ENCODE measurements at regions not wholly inside any gene's neighbourhood (a gene's known extent, or its start where the extent isn't known, plus 50 kb on each side); places are given as distances from the start of the nearest gene placed in this dataset.

GRCh38 chr3:110062716-110063115, 725.4 kb upstream of the DPPA4 start:
- Histone ChIP-seq H3K27me3 (replicated peaks in 1 of 2; ENCODE audit: control insufficient read depth in 2 of 2, extremely low read depth in 1 of 2, insufficient read depth in 2 of 2, low read length in 1 of 2) (no peaks in the 10 kb centered on the region), H3K9me3 (no peaks in the 10 kb centered on the region), H3K36me3 (ENCODE audit: control insufficient read depth in 2 of 2, extremely low read depth in 1 of 2, insufficient read depth in 1 of 2, low read length in 1 of 2) (no peaks in the 10 kb centered on the region), H3K4me1 (ENCODE audit: control insufficient read depth in 1 of 2, extremely low read depth in 1 of 2, insufficient read depth in 2 of 2, low read length in 2 of 2) (no peaks in the 10 kb centered on the region), H3K27ac (ENCODE audit: low read length) (no peak overlapping the region), H3K4me3 (ENCODE audit: control insufficient read depth in 1 of 2, extremely low read depth in 1 of 2, low read length in 1 of 2) (no peak overlapping the region)
- Mint-ChIP-seq H3K36me3 (no peaks in the 10 kb centered on the region), H3K27ac (no peak overlapping the region), H3K4me3 (no peak overlapping the region), H3K27me3 (no peaks in the 10 kb centered on the region), H3K4me1 (no peaks in the 10 kb centered on the region), H3K9me3 (no peaks in the 10 kb centered on the region)
- ChIA-PET POLR2A (no interaction called here), CTCF (no interaction called here)
- no peak for DNase-seq
- ATAC-seq (replicated peaks in 1 of 4) = no peak

GRCh38 chr3:110063178-110063577, 725.8 kb upstream of the DPPA4 start:
- Mint-ChIP-seq H3K27ac (no peak overlapping the region), H3K27me3 (no peaks in the 10 kb centered on the region), H3K36me3 (no peaks in the 10 kb centered on the region), H3K4me3 (no peak overlapping the region), H3K4me1 (no peaks in the 10 kb centered on the region), H3K9me3 (no peaks in the 10 kb centered on the region)
- ChIA-PET POLR2A (no interaction called here), CTCF (no interaction called here)
- H3K27ac ChIP-seq (ENCODE audit: low read length) = no peak overlapping the region
- no peak overlapping the region for H3K4me3 ChIP-seq (ENCODE audit: control insufficient read depth in 1 of 2, extremely low read depth in 1 of 2, low read length in 1 of 2)
- no peaks in the 10 kb centered on the region for H3K4me1 ChIP-seq (ENCODE audit: control insufficient read depth in 1 of 2, extremely low read depth in 1 of 2, insufficient read depth in 2 of 2, low read length in 2 of 2)
- WGBS (ENCODE audit: insufficient coverage) = no CpG with 5 or more reads among the region's 1 CpG
- H3K27me3 ChIP-seq (replicated peaks in 1 of 2; ENCODE audit: control insufficient read depth in 2 of 2, extremely low read depth in 1 of 2, insufficient read depth in 2 of 2, low read length in 1 of 2) = no peaks in the 10 kb centered on the region
- H3K36me3 ChIP-seq (ENCODE audit: control insufficient read depth in 2 of 2, extremely low read depth in 1 of 2, insufficient read depth in 1 of 2, low read length in 1 of 2) = no peaks in the 10 kb centered on the region
- H3K9me3 ChIP-seq = no peaks in the 10 kb centered on the region
- DNase-seq = no peak
- no peak for ATAC-seq (replicated peaks in 1 of 4)

- no CpG with 5 or more reads among the region's 3 CpGs for WGBS (ENCODE audit: insufficient coverage)
- ChIA-PET POLR2A (no interaction called here), CTCF (no interaction called here)
- Histone ChIP-seq H3K27ac (ENCODE audit: low read length) (no peak overlapping the region), H3K4me1 (ENCODE audit: control insufficient read depth in 1 of 2, extremely low read depth in 1 of 2, insufficient read depth in 2 of 2, low read length in 2 of 2) (no peaks in the 10 kb centered on the region), H3K9me3 (no peaks in the 10 kb centered on the region), H3K27me3 (replicated peaks in 1 of 2; ENCODE audit: control insufficient read depth in 2 of 2, extremely low read depth in 1 of 2, insufficient read depth in 2 of 2, low read length in 1 of 2) (no peaks in the 10 kb centered on the region), H3K4me3 (ENCODE audit: control insufficient read depth in 1 of 2, extremely low read depth in 1 of 2, low read length in 1 of 2) (no peak overlapping the region), H3K36me3 (ENCODE audit: control insufficient read depth in 2 of 2, extremely low read depth in 1 of 2, insufficient read depth in 1 of 2, low read length in 1 of 2) (no peaks in the 10 kb centered on the region)
- Mint-ChIP-seq H3K9me3 (no peaks in the 10 kb centered on the region), H3K27me3 (no peaks in the 10 kb centered on the region), H3K4me1 (no peaks in the 10 kb centered on the region), H3K4me3 (no peak overlapping the region), H3K27ac (no peak overlapping the region), H3K36me3 (no peaks in the 10 kb centered on the region)
- DNase-seq (no peak), ATAC-seq (replicated peaks in 1 of 4) (no peak)
These were observed 728.9 kb upstream of the DPPA4 start for GRCh38 chr3:110066206-110066605.

- peaks cover 6% of the 10 kb centered on the region for H3K36me3 Mint-ChIP-seq
- ATAC-seq (replicated peaks in 1 of 4) = no peak
- WGBS (ENCODE audit: insufficient coverage) = no CpG with 5 or more reads among the region's 1 CpG
- H3K4me1 Mint-ChIP-seq = no peaks in the 10 kb centered on the region
- POLR2A ChIA-PET = no interaction called here
- CTCF ChIA-PET = no interaction called here
- H3K27me3 Mint-ChIP-seq = no peaks in the 10 kb centered on the region
- no peaks in the 10 kb centered on the region for H3K9me3 ChIP-seq
- no peak overlapping the region for H3K27ac ChIP-seq (ENCODE audit: low read length)
- H3K4me1 ChIP-seq (ENCODE audit: control insufficient read depth in 1 of 2, extremely low read depth in 1 of 2, insufficient read depth in 2 of 2, low read length in 2 of 2) = no peaks in the 10 kb centered on the region
- no peak overlapping the region for H3K27ac Mint-ChIP-seq
- peaks cover 3 to 7% (median 5%) of the 10 kb centered on the region in 3 donors for H3K9me3 Mint-ChIP-seq
- no peaks in the 10 kb centered on the region for H3K27me3 ChIP-seq (replicated peaks in 1 of 2; ENCODE audit: control insufficient read depth in 2 of 2, extremely low read depth in 1 of 2, insufficient read depth in 2 of 2, low read length in 1 of 2)
- no peak overlapping the region for H3K4me3 ChIP-seq (ENCODE audit: control insufficient read depth in 1 of 2, extremely low read depth in 1 of 2, low read length in 1 of 2)
- H3K4me3 Mint-ChIP-seq = no peak overlapping the region
- no peak for DNase-seq
- H3K36me3 ChIP-seq (ENCODE audit: control insufficient read depth in 2 of 2, extremely low read depth in 1 of 2, insufficient read depth in 1 of 2, low read length in 1 of 2) = no peaks in the 10 kb centered on the region
These were observed 730.2 kb upstream of the DPPA4 start for GRCh38 chr3:110067527-110067926.

- H3K4me1 Mint-ChIP-seq = no peaks in the 10 kb centered on the region
- H3K36me3 Mint-ChIP-seq = peaks cover 6% of the 10 kb centered on the region
- no CpG with 5 or more reads among the region's 2 CpGs for WGBS (ENCODE audit: insufficient coverage)
- peaks cover 3 to 7% (median 5%) of the 10 kb centered on the region in 3 donors for H3K9me3 Mint-ChIP-seq
- Histone ChIP-seq H3K27ac (ENCODE audit: low read length) (no peak overlapping the region), H3K36me3 (ENCODE audit: control insufficient read depth in 2 of 2, extremely low read depth in 1 of 2, insufficient read depth in 1 of 2, low read length in 1 of 2) (no peaks in the 10 kb centered on the region), H3K27me3 (replicated peaks in 1 of 2; ENCODE audit: control insufficient read depth in 2 of 2, extremely low read depth in 1 of 2, insufficient read depth in 2 of 2, low read length in 1 of 2) (no peaks in the 10 kb centered on the region), H3K4me1 (ENCODE audit: control insufficient read depth in 1 of 2, extremely low read depth in 1 of 2, insufficient read depth in 2 of 2, low read length in 2 of 2) (no peaks in the 10 kb centered on the region), H3K4me3 (ENCODE audit: control insufficient read depth in 1 of 2, extremely low read depth in 1 of 2, low read length in 1 of 2) (no peak overlapping the region), H3K9me3 (no peaks in the 10 kb centered on the region)
- H3K27ac Mint-ChIP-seq = no peak overlapping the region
- DNase-seq = no peak
- CTCF ChIA-PET = no interaction called here
- no peak for ATAC-seq (replicated peaks in 1 of 4)
- no peaks in the 10 kb centered on the region for H3K27me3 Mint-ChIP-seq
- H3K4me3 Mint-ChIP-seq = no peak overlapping the region
- POLR2A ChIA-PET = no interaction called here
These were observed 732.4 kb upstream of the DPPA4 start for GRCh38 chr3:110069761-110070160.

- Histone ChIP-seq H3K4me3 (ENCODE audit: control insufficient read depth in 1 of 2, extremely low read depth in 1 of 2, low read length in 1 of 2) (no peak overlapping the region), H3K27ac (ENCODE audit: low read length) (no peak overlapping the region), H3K27me3 (replicated peaks in 1 of 2; ENCODE audit: control insufficient read depth in 2 of 2, extremely low read depth in 1 of 2, insufficient read depth in 2 of 2, low read length in 1 of 2) (no peaks in the 10 kb centered on the region), H3K36me3 (ENCODE audit: control insufficient read depth in 2 of 2, extremely low read depth in 1 of 2, insufficient read depth in 1 of 2, low read length in 1 of 2) (no peaks in the 10 kb centered on the region), H3K4me1 (ENCODE audit: control insufficient read depth in 1 of 2, extremely low read depth in 1 of 2, insufficient read depth in 2 of 2, low read length in 2 of 2) (no peaks in the 10 kb centered on the region), H3K9me3 (no peaks in the 10 kb centered on the region)
- no peak for ATAC-seq (replicated peaks in 1 of 4)
- Mint-ChIP-seq H3K9me3 (peaks cover 3 to 7% (median 5%) of the 10 kb centered on the region in 3 donors), H3K27ac (no peak overlapping the region), H3K4me1 (no peaks in the 10 kb centered on the region), H3K27me3 (no peaks in the 10 kb centered on the region), H3K36me3 (peaks cover 6% of the 10 kb centered on the region), H3K4me3 (no peak overlapping the region)
- POLR2A ChIA-PET = no interaction called here
- DNase-seq = no peak
- CTCF ChIA-PET = interaction anchor here in 1 of 2 donors (0.7 kb wide), 1 partner anchor 42 kb away, joined by 3 read pairs; no protein-coding TSS in a partner anchor
- no CpG with 5 or more reads among the region's 2 CpGs for WGBS (ENCODE audit: insufficient coverage)
These were observed 733.0 kb upstream of the DPPA4 start for GRCh38 chr3:110070161-110070916.

GRCh38 chr3:110074095-110074494, 736.7 kb upstream of the DPPA4 start:
- DNase-seq (no peak), ATAC-seq (replicated peaks in 1 of 4) (no peak)
- Mint-ChIP-seq H3K27ac (no peak overlapping the region), H3K4me1 (no peaks in the 10 kb centered on the region), H3K27me3 (no peaks in the 10 kb centered on the region), H3K9me3 (peaks cover 3 to 7% (median 5%) of the 10 kb centered on the region in 3 donors), H3K4me3 (no peak overlapping the region), H3K36me3 (peaks cover 6% of the 10 kb centered on the region)
- H3K4me1 ChIP-seq (ENCODE audit: control insufficient read depth in 1 of 2, extremely low read depth in 1 of 2, insufficient read depth in 2 of 2, low read length in 2 of 2) = no peaks in the 10 kb centered on the region
- H3K27me3 ChIP-seq (replicated peaks in 1 of 2; ENCODE audit: control insufficient read depth in 2 of 2, extremely low read depth in 1 of 2, insufficient read depth in 2 of 2, low read length in 1 of 2) = no peaks in the 10 kb centered on the region
- no peak overlapping the region for H3K4me3 ChIP-seq (ENCODE audit: control insufficient read depth in 1 of 2, extremely low read depth in 1 of 2, low read length in 1 of 2)
- WGBS (ENCODE audit: insufficient coverage) = 74% methylated on average over 3 of the region's 3 CpGs
- ChIA-PET CTCF (no interaction called here), POLR2A (interaction anchor here (0.5 to 0.7 kb wide), 2 partner anchors 35 to 873 kb away, joined by 3 to 7 read pairs; no protein-coding TSS in a partner anchor)
- H3K36me3 ChIP-seq (ENCODE audit: control insufficient read depth in 2 of 2, extremely low read depth in 1 of 2, insufficient read depth in 1 of 2, low read length in 1 of 2) = no peaks in the 10 kb centered on the region
- no peak overlapping the region for H3K27ac ChIP-seq (ENCODE audit: low read length)
- no peaks in the 10 kb centered on the region for H3K9me3 ChIP-seq
